CD4-positive, alpha-beta T cell treated with Interferon alpha-2 for 1 hour (primary cell): ENCODE measurements at regions not wholly inside any gene's neighbourhood (a gene's known extent, or its start where the extent isn't known, plus 50 kb on each side); places are given as distances from the start of the nearest gene placed in this dataset.

Source experiments
- DNase-seq, 2 donors: peaks; one replicate each; pipeline ENCODE4 v3.0.0-alpha.2; 2020 to 2022

DNA sequence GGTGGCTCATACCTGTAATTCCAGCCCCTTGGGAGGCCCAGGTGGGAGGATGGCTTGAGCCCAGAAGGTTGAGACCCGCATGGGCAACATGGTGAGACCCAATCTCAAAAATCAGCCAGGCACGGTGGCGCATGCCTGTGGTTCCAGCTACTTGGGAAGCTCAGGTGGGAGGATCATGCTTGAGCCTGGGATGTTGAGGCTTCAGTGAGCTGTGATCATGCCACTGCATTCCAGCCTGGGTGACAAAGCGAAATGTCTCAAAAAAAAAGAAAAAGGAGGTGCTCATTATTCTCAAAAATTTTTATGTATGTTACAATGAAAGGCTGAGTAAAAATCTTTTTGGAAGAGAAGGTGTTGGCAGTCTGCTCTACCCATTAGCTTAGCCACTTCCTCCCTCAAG is 106.8 kb downstream of the TSN start:
- DNase-seq, result no peak

DNA sequence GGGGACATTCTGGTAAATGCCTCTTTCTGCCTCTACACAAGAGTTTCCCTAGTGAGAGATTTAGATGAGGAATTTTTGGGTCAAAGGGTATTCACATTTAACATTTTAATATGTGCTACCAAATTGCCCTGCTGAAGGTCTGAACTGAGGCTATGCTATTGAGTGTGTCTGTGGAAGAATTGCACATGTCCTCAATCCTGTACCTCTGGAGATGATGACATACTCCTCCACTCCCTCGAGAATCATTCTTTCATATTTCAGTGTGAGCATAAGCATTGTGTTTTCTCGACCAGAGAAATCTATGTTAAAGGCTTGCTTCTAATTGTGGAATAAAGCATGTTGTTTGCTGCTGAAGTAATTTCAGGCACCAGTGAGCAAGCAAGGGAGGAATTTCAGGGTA is 110.5 kb downstream of the TSN start:
- DNase-seq, result no peak

DNA sequence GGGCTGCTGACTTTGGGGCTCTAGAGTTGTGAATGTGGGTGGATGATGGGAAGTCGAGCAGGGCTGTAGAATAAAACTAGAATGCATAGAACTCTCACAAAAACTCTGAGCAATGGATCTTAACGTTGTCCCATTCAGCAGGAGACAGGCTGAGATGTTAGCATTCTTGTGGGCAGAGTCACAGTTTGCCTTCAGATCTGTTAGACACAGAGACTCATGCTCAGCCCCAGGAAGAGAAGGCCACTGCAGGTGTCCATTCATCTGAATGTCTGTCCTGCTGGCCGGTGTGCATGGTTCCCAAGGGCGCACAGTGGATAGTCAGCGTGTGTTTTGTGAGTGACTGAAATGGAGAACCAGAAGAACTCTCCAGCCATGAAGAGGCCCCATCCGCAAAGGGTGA is 111.3 kb downstream of the TSN start:
- no peak for DNase-seq

DNA sequence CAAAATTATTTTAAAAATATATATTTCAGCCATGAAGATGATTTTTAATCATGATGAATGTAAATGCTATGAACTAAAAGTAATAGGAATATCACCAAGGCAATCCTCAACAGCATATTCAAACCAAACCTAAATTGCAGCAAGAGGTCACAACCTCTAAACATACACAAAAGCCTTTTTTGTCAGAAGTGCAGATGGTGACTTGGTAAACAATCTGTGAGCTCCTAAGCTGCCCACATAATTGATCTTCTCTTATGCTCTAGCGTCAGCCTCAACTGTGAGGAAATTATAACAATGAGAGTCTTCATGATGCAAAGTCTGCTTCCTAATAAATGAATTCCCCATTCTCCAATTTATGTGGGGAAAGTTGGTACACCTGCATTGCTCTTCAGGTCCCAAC is 113.2 kb downstream of the TSN start:
- no peak for DNase-seq

DNA sequence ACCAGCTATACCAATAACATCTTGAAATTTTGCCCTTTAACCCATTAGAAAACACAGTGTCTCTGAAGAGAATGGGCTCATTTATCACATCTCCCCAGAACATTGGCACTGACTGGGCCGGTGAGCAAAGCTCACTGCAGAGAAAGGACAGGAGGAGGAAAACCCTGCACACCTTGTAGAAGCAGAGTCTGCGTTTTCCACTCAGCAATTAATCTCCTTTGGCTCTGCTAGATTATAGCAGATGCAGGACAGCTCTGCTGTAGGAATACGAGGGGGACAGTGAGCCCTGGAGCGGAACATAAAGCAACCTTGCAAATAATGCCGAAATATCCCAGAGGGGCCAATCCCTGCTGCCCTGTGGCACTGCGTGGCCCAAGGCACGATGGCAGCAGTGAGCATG is 113.9 kb downstream of the TSN start:
- DNase-seq, result no peak

DNA sequence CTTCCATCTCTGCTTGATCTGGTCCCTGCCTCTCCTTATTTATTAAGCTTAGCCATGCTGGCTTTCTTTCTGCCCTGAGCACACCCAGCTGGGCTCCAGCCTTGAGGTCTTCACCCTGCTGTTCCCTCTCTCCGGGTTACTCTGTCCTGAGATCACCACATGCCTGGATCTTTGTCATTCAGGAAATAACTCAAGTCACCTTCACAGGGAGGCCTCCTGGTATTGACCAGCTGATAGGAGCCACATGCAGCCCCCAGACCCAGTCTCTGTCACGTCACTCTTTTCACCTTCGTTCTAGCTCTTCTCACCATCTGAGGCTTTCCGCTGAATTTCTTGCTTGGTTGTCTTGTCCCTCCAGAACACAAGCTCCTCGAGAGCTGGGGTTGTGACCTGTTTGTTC is 114.4 kb downstream of the TSN start:
- no peak for DNase-seq

DNA sequence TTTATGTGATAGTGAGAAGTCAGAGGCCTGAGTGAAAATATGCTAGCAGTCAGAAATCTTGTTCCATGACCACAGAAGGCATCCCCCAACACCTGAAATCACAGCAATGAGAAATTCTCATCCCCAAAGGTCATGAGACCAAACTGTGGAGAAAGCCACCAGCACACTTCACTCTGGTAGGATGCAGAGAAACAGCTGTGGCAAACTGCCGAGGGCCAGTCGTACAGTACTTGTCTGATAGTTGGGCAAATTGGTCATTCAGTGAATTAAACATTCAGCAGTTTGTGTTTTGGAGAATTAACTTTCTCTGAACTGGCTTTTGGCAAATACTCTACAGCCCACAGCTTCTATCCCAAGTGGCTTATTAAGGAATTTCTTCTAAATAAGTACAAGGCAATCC is 117.2 kb downstream of the TSN start:
- DNase-seq, result no peak

DNA sequence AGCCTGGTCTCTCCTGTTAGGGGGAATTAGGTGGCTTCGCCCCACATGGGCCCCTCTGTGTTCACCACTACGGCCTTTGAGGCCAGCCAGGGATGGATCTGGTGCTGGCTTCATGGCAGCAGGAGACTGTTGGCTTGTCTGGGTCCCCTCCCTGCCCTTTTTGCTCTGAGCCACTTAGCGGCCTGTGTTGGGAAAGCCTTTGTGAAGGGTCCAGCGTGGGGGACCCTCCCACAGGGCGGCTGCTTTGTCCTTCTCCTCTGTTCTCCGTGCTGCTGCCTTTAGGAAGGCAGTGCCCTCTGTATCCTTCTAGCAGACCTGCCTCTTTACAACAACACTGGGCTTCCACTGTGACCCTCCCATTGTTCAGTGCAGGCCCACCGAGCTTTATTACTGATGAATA is 118.4 kb downstream of the TSN start:
- DNase-seq, result no peak

DNA sequence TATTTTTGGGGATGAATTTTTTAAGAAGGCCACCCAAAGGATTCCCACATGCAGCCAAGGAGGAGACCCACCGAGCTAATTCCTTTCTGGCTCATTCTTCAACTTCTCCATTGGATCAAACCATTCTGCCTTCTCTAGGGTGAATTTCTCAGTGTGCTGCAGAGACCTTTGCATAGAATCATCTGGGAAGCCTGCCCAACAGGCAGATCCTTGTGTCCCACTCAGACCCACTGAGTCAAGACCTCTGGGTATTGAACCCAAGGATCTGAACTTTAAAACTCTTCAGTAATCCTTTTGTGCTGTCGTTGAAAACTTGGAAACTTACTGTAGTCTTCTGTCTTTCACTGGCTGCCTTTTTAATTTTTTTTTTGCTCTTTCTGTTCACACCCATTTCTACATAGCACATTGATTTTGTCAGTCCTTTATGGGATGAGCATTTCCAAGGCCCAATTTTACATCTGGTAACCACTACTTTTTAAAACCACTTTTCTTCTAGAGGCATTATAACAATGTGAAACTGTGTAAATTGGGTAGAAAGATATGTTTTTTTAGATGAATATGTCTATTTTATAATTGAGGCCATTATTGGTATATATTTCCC is 120.2 kb downstream of the TSN start:
- DNase-seq, result no peak

DNA sequence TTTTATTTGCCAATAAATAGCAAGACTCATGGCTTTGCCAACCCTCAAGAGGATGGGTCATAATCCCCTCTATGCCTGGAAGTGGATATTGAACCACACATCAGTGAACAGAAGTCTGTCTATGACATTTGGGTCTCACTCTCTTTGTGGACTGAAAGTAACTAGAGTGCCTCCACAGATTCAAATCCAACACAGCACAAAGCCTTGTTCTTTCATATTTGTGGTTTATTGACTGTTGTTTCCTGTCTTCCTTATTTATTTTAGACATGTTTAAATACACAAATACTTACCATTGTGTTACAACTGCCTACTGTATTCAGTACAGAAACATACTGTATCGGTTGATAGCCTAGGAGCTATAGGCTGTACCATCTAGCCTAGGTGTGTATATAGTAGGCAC is 121.9 kb downstream of the TSN start:
- DNase-seq, result no peak

DNA sequence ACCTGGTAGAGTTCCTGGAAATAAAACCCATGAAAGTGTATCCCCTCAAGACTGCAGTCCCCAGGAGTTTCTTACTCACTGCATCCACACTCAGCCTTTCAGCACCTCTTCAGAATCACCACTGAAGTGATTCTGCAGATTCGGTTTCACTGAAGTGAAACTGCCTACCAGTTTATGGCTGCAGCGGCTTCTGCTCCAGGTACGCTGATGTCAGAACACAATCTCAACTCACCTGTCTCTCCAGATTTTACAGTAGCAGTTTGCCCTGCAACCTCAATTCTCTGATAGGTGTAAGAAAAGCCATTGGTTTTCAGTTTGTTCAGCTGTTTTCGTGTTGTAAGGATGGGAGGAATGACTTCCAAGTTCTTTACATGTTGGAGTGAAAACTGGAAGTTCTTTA is 124.8 kb downstream of the TSN start:
- DNase-seq, result no peak

DNA sequence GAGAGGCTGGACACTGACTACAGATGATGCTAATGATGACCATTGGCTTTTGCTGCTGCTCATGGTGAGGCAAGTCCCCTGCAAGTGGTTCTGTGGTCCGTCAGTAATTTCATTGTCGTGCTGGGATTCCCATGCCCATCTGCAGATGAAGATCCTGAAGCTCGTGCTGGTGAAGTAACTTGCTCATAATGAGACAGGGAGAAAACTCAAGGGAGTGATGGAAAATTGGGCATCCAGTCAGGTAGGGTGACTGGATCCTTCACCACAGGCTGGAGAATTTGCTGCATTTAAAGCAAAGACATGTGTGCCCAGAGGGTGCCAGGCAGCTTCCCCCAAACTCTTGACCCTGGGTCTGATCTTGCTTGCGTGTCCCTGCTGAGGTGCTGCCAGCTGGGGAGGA is 125.6 kb downstream of the TSN start:
- DNase-seq, result no peak

DNA sequence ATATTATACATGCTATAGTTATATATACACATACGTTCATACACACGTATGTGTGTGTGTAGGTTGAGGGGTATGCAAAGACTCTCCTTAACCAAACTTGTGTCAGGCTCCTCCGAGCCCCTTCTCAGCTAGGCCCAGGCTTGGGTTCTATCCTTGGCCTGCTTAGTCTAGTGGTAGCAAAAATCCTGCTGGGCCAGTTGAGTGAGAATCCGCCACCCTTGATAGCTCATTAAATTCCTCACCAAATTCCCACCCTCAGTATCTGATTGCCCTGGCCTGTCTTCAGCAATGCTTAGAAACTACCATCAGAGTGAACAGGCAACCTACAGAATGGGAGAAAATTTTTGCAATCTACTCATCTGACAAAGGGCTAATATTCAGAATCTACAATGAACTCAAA is 126.5 kb downstream of the TSN start:
- DNase-seq, result no peak

DNA sequence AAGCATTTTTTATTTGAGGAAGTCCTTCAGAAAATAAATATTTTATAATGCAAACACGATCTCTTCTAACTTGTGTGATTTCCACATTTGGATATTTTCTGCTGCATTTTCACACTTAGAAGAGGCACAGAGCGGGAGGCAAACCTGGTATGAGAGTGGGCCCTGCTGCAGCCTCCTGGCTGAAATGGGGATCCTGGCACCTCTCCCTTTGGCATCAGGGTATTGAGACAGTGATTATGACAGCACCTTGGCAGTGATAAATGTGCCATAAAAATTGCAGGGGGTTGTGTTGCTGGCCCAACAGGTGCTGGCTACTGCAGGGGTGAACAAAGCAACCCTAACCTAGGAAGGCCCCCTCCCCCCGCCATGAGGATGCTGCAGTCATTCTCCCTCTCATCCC is 128.6 kb downstream of the TSN start:
- no peak for DNase-seq

DNA sequence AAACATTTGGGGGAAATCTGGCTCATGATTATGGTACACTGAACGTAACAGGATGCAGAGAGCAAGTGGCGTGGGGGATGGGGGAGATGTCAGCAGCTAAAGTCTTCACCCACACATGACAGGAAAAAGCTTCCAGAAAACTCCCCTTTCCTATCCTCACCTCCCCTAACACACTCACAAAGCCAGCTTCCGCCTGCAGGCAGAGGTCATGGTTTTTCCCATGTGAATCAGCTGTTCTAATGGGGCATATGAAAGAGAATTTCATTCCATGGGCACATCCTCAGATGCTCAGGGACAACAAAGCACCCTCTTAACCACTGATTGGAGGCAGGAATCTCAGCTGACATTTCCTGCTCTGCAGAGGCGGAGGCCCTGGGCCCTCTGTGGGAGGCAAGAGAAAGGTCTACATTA is 129.1 kb downstream of the TSN start:
- no peak for DNase-seq

DNA sequence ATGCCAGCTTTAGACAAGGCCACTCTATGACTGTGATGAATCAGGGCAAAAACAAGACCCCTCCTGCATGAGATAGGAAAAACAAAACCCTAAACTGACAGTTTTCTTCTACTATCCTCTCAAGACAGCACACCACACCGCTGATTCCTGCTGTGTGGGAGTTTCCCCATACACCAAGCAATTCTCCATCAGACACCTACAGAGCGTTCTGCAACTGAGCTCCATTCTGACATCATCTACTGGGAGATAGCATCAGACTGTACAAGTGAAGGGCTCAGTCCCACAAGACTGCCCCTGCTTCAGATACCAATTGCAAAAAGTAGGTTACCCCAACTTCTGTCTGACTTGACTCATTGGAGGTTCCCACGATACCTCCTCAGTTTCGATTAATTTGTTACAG is 130.6 kb downstream of the TSN start:
- no peak for DNase-seq

DNA sequence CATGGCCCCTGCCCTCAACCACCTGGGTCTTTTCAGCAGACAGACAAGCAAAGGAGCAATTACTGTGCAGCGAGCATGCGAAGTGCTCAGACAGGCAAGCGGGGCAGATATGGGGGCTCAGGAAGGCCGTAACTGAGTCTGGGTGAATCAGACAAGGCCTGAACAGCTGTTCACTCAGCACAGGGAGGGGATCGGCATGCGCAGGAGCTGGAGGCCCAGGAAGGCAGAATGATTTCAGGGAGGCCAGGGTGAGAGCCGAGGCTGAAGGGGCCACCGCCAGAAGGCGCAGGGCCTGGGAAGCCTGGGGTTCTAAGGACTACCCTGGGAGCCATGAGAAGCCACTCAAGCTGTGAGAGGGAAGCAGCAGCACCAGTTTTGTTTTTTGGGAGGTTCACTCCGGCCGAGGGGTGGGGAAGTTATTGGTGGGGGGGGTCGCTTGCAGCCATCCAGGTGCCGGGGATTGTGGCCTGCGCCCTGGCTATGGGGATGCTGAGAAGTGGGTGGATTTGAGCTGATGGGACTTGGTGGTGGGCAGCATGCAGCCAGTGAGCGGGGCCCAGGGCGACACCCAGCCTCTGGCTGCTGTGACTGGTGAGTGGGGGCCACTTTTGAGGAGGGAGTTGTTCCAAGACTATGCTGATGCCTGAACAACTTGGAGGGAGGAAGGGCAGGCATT is 132.2 kb downstream of the TSN start:
- DNase-seq, result no peak

DNA sequence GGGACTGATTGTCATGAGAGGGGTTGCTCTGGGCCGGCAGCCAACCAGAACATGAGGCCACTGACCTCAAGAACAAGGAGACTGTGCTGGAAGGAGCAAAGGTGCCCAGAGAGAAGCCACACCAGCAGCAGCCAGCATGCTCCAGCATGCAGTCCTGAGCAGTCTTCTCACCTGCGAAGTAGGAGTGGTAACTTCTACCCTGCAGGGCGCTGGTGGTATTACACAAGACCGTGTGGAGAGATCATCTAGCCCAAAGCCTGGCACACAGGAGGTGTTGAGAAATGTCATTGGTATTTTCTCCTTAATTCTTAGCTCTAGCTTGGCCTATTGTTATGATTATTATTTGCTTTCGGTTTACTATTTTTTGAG is 132.7 kb downstream of the TSN start:
- no peak for DNase-seq

DNA sequence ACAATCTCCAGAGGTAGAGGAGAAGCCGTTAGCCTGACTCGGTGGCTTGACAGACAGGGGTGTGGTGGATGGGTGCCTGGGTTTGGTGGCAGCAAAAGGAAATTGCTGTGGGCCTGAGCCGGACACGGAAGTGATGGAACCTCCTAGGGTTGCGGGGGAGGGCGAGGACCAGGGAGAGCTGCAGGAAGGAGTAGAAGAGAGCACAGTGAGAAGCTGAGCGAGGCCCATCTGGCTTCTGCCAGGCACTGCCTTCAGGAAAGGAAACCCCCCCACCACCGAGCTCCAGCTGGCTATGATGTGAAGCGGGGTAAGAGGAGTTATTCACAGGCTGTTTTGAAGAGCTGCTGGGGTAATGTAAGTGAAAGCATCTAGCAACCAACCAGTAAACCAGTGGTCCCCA is 134.6 kb downstream of the TSN start:
- no peak for DNase-seq

DNA sequence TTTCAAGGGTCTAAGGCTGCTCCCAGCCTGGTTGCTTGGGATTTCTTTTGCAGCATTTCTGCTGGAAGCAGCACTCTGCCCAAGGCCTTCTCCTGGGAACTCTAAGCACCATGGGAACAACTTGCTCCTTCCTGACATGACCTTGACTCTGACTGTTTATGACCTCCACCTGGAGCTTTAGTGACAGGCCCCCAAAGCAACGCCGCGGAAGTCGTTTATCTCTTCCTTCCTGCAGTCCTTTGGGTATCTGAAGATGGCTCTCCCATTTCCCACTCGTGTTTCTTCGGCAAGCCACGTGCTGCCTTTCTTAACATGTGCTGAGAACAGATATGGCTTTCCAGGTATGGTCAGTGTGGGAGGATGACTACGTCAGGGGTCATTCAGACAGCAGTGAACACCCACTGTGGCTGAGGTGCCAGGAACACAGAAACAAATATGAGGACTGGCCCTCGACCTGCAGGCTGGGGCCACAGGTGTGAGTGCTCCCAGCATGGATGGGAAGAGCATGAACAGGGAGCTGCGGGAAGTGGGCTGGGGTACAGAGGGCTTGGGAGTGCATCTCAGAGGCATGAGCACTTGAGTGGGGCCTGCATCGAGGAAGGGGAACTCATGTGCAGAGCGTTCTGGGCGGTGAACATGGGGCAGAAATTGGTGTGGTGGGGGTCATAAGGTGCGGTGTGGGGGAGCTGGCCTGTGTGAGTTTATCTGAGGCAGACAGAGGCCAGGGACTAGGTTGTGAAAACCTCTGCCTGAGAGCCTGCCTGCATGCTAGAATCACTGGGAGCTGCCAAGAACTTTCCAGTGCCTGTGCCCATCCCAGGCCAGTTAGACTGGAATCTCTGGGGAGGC is 140.5 kb downstream of the TSN start:
- DNase-seq, result no peak

DNA sequence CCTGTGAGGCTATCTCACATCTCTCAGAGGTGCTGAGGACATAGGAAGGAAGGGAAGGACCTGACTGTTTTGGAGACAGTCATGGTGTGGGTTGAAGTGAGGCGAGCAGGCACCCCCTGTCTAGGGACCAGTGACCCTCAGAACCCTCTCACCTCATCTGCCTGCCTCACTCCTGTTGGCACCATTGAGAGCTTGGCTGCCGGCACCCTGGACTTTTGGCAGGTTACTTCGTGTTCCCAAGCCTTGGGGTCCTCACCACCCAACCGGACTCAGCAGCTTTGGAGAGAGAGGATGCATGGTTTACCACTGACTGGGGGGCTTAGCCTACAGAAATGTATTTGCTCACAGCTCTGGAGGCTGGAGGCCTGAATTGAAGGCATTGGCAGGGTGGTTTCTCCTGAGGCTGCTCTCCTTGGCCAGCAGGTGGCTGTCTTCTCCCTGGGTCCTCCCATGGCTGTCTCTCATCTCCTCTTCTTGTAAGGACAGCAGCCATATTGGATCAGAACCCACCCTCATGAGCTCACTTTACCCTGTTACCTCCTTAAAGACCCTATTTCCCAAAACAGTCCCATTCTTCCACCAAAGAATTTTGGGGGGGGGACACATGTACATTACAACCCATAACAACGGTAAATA is 142.0 kb downstream of the TSN start:
- DNase-seq, result no peak

DNA sequence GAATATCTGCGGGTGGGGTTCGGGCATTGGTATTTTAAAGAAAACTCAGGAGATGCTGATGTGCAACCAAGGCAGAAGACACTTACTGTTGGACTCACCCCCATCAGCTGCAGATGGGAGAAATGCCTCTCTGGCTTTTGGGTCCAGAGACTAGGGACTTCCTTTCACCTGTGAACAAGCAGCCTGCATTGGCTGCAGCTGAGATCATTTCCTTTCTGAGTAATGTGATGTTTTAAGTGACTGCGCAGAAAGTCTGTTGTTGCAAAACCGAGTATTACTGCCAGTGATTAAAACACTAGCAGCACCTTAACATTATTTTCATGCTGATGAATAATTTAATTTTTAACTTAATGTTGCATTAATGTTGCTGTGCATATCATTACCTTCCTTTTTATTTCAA is 143.0 kb downstream of the TSN start:
- no peak for DNase-seq

DNA sequence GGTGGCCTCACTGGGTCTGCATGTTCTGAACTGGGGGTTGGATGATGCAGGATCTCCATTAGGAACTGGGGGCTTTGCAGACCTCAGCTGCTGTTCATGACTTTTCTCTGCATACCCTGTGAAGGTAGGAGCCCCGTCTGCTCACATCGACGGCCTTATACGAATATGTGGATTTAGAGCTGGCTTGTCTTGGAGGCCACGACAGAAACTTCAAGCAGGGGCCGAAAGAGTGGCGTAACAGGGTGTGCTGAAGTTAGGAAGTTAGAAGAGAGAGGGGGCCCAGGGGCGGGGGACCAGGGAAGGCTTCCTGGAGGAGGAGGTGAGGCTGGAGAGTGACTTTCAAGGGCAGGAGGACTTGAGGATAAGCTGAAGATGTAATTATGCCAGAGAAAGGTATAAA is 144.9 kb downstream of the TSN start:
- no peak for DNase-seq

DNA sequence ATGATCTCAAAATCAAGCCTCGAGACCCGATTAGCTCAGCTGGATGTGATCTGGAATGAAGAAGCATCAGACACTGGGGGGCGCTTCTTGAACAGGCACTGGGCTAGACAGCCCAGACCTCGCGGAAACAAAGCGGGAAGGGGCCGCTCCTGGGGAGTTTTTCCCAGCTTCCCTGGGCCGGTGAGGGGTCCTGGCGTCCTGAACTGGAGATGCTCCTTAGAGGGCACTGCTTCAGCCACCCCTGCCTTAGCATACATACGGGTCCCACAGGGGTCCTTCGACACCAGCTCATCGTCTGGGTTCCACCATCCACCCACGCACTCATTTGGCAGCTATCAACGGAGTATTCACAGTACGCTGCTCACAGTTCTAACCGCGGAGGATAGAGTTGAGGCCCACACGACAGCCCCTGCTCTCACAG is 146.7 kb downstream of the TSN start:
- DNase-seq, result no peak
